ENCODE measurements at regions not wholly inside any gene's neighbourhood (a gene's known extent, or its start where the extent isn't known, plus 50 kb on each side); places are given as distances from the start of the nearest gene placed in this dataset.

DNA sequence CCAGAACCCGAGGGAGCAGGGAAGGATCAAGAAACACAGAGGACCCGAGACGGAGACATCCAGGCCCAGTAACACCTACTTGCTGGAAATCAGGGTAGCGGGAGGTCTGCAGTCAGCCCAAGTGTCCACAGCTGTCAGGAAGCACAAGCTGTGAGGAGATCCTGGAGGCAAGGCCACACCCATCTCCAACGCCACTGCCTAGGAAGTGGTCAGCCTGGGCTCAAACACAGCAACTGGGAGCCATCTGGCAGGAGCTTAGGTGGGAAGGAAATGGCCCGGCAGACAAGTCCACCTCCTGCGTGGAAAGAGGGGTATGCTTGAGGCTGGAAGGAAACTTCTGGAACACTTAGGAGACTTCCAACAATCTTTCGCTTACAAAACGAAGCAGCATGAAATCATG is 407.1 kb downstream of the VPS13C start:
- H3K56ac ChIP-seq (ENCODE audit: extremely low read depth, insufficient read depth, low read length): no peak overlapping the region
- no peaks in the 10 kb centered on the region for H3K79me1 ChIP-seq (ENCODE audit: low read depth in 1 of 2, low read length in 2 of 2)
- no peaks in the 10 kb centered on the region for H3K9me1 ChIP-seq (ENCODE audit: insufficient read depth, low read length)
- no TSS peak for BruUV-seq (replicated peaks)
- H4K8ac ChIP-seq (ENCODE audit: low read depth in 2 of 2, low read length in 2 of 2): no peak overlapping the region
- no peak overlapping the region for H2AK5ac ChIP-seq (ENCODE audit: low read depth, low read length)
- in situ Hi-C loops (cut with MboI; ENCODE audit: low sequenced_read_pairs) (no loop called here), dilution Hi-C loops (cut with HindIII; ENCODE audit: low sequenced_read_pairs, unreplicated experiment) (no loop called here), intact Hi-C loops (cut with micrococcal nuclease) (no loop called here)
- no peak overlapping the region for H3K9ac ChIP-seq (ENCODE audit: low read depth, low read length)
- H3K4ac ChIP-seq (ENCODE audit: low read depth, low read length): no peak overlapping the region
- H4K20me1 ChIP-seq (ENCODE audit: insufficient read depth, low read length): no peaks in the 10 kb centered on the region
- WGBS, 2 experiments (ENCODE audit: extremely low coverage in 2 of 2, insufficient read length in 1 of 2): 8% methylated on average over 2 of the region's 9 CpGs; no CpG with 5 or more reads in 1 of the 2 experiments
- no peak overlapping the region for H3K23ac ChIP-seq (ENCODE audit: low read depth, low read length)
- no peak overlapping the region for H2AK9ac ChIP-seq (replicated peaks; ENCODE audit: low read depth, low read length, poor library complexity)
- no peak overlapping the region for H4K91ac ChIP-seq (ENCODE audit: insufficient read depth, low read depth, low read length)
- H3K4me2 ChIP-seq (ENCODE audit: low read depth, low read length): no peak overlapping the region
- H3K36me3 ChIP-seq (ENCODE audit: control insufficient read depth, insufficient read depth, low read length): no peaks in the 10 kb centered on the region
- no peaks in the 10 kb centered on the region for H3K27me3 ChIP-seq (ENCODE audit: control insufficient read depth, insufficient read depth, low read length)
- H2BK15ac ChIP-seq (ENCODE audit: low read depth, low read length): no peak overlapping the region
- H2BK120ac ChIP-seq (ENCODE audit: low read depth, low read length): no peak overlapping the region
- ATAC-seq (ENCODE audit: low read depth): no peak
- H3K18ac ChIP-seq (ENCODE audit: low read depth, low read length): no peak overlapping the region
- TF ChIP-seq BHLHE40 (IDR thresholded peaks at IDR 0.05; ENCODE audit: low read depth, low read length): no peak
- TF ChIP-seq MXI1 (IDR thresholded peaks at IDR 0.05; ENCODE audit: borderline replicate concordance, low read depth, low read length): no peak
- no peak for TF ChIP-seq FOS (IDR thresholded peaks at IDR 0.05; ENCODE audit: low read depth, low read length)
- no peak for TF ChIP-seq MAZ (IDR thresholded peaks at IDR 0.05; ENCODE audit: borderline replicate concordance, low read depth, low read length)
- no peak for TF ChIP-seq NFE2L2 (IDR thresholded peaks at IDR 0.05; ENCODE audit: low read depth, low read length)
- TF ChIP-seq SMC3 (IDR thresholded peaks at IDR 0.05; ENCODE audit: low read depth, low read length): no peak
- TF ChIP-seq, protein P1, sequence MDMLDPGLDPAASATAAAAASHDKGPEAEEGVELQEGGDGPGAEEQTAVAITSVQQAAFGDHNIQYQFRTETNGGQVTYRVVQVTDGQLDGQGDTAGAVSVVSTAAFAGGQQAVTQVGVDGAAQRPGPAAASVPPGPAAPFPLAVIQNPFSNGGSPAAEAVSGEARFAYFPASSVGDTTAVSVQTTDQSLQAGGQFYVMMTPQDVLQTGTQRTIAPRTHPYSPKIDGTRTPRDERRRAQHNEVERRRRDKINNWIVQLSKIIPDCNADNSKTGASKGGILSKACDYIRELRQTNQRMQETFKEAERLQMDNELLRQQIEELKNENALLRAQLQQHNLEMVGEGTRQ (IDR thresholded peaks at IDR 0.05; ENCODE audit: low read depth, low read length): no peak
- no peak for TF ChIP-seq CHD1 (IDR thresholded peaks at IDR 0.05; ENCODE audit: low read depth, low read length)
- no peak for TF ChIP-seq POLR2A (IDR thresholded peaks at IDR 0.05; ENCODE audit: low read depth, low read length)
- TF ChIP-seq CTCF (conservative IDR thresholded peaks at IDR 0.05; ENCODE audit: low read depth, low read length): no peak
- no peak for TF ChIP-seq MAFK (IDR thresholded peaks at IDR 0.05; ENCODE audit: low read depth, low read length)
- TF ChIP-seq, protein P2, sequence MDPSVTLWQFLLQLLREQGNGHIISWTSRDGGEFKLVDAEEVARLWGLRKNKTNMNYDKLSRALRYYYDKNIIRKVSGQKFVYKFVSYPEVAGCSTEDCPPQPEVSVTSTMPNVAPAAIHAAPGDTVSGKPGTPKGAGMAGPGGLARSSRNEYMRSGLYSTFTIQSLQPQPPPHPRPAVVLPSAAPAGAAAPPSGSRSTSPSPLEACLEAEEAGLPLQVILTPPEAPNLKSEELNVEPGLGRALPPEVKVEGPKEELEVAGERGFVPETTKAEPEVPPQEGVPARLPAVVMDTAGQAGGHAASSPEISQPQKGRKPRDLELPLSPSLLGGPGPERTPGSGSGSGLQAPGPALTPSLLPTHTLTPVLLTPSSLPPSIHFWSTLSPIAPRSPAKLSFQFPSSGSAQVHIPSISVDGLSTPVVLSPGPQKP (IDR thresholded peaks at IDR 0.05; ENCODE audit: borderline replicate concordance, low read depth, low read length): no peak
- no peak for TF ChIP-seq RAD21 (IDR thresholded peaks at IDR 0.05; ENCODE audit: low read length)
- TF ChIP-seq RCOR1 (IDR thresholded peaks at IDR 0.05; ENCODE audit: insufficient replicate concordance, low read length): no peak
- TF ChIP-seq CEBPB (IDR thresholded peaks at IDR 0.05; ENCODE audit: low read depth, low read length): no peak
- no peak overlapping the region for H2AFZ ChIP-seq (replicated peaks; ENCODE audit: low read length, poor library complexity)
- ChIA-PET POLR2A (ENCODE audit: unreplicated experiment) (no interaction called here), CTCF (no interaction called here)
- H2BK20ac ChIP-seq (ENCODE audit: low read depth, low read length): no peak overlapping the region
- H4K5ac ChIP-seq (ENCODE audit: low read depth, low read length): no peak overlapping the region
- no peak overlapping the region for H3K4me3 ChIP-seq (ENCODE audit: insufficient read depth, low read depth, low read length)
- H3K27ac ChIP-seq (ENCODE audit: insufficient read depth, low read length): no peak overlapping the region
- no peak overlapping the region for H2BK5ac ChIP-seq (ENCODE audit: low read depth, low read length, poor library complexity, severe bottlenecking)
- no peaks in the 10 kb centered on the region for H3K4me1 ChIP-seq (ENCODE audit: control insufficient read depth, insufficient read depth, low read length)
- H3K14ac ChIP-seq (replicated peaks; ENCODE audit: low read depth, low read length): no peak overlapping the region
- no peak for DNase-seq
- H3K9me3 ChIP-seq (ENCODE audit: control insufficient read depth, insufficient read depth, low read length): no peaks in the 10 kb centered on the region
